Kasumi-1 (cell line): ENCODE measurements at regions not wholly inside any gene's neighbourhood (a gene's known extent, or its start where the extent isn't known, plus 50 kb on each side); places are given as distances from the start of the nearest gene placed in this dataset.
A peak's percentile ranks its signal among the peaks of the same experiment; 100 is the strongest.

Source experiments
- DNase-seq, 2 experiments: peaks; one replicate each; lab custom pipeline; 2025; lab: John Stamatoyannopoulos, UW

- no peak for DNase-seq
Measured at GRCh38 chr9:130755377-130756007, 61.9 kb downstream of the EXOSC2 start.

GRCh38 chr9:130756037-130756436 lies 62.5 kb downstream of the EXOSC2 start:
- DNase-seq, result peak; percentile 17 to 37

GRCh38 chr9:130756455-130757152 lies 63.0 kb downstream of the EXOSC2 start:
- peak; percentile 42 for DNase-seq

GRCh38 chr9:130759738-130760137 lies 66.2 kb downstream of the EXOSC2 start:
- DNase-seq, result no peak

- DNase-seq, result no peak
Measured at GRCh38 chr9:130763331-130764171, 70.0 kb downstream of the EXOSC2 start.

- DNase-seq, result no peak
Measured at GRCh38 chr9:130765137-130766020, 69.7 kb upstream of the ABL1 start.

- DNase-seq, result peak; percentile 27 to 32
Measured at GRCh38 chr9:130766021-130766926, 68.8 kb upstream of the ABL1 start.

GRCh38 chr9:130766927-130767307 lies 68.1 kb upstream of the ABL1 start:
- DNase-seq, result peak in 1 of 2 experiments; percentile 25

GRCh38 chr9:130768265-130768664 lies 66.8 kb upstream of the ABL1 start:
- DNase-seq, result peak; percentile 54 to 72

- no peak for DNase-seq
Measured at GRCh38 chr9:130768891-130769403, 66.1 kb upstream of the ABL1 start.

GRCh38 chr9:130770093-130770492 lies 65.0 kb upstream of the ABL1 start:
- no peak for DNase-seq

- peak; percentile 75 to 85 for DNase-seq
Measured at GRCh38 chr9:130770679-130771442, 64.2 kb upstream of the ABL1 start.

GRCh38 chr9:130772185-130772584 lies 62.9 kb upstream of the ABL1 start:
- no peak for DNase-seq

GRCh38 chr9:130774183-130774582 lies 60.9 kb upstream of the ABL1 start:
- no peak for DNase-seq

GRCh38 chr9:130775336-130775991 lies 59.6 kb upstream of the ABL1 start:
- no peak for DNase-seq

- DNase-seq, result no peak
Measured at GRCh38 chr9:130779153-130779855, 55.8 kb upstream of the ABL1 start.

- DNase-seq, result no peak
Measured at GRCh38 chr9:130780415-130780814, 54.6 kb upstream of the ABL1 start.

GRCh38 chr9:130780865-130781504 lies 54.1 kb upstream of the ABL1 start:
- DNase-seq, result no peak
